Activated CD4-positive, alpha-beta T cell treated with anti-CD3 and anti-CD28 coated beads for 4 hours (primary cell): ENCODE measurements at regions not wholly inside any gene's neighbourhood (a gene's known extent, or its start where the extent isn't known, plus 50 kb on each side); places are given as distances from the start of the nearest gene placed in this dataset.
"Not testable (repeated sequence)": the region's sequence is repeated elsewhere in the genome, so short reads cannot be mapped to it uniquely, and the experiment has no call there.

Experiments used
- DNase-seq, 2 donors: peaks; one replicate each; pipeline ENCODE4 v3.0.0-alpha.2; 2020

DNA sequence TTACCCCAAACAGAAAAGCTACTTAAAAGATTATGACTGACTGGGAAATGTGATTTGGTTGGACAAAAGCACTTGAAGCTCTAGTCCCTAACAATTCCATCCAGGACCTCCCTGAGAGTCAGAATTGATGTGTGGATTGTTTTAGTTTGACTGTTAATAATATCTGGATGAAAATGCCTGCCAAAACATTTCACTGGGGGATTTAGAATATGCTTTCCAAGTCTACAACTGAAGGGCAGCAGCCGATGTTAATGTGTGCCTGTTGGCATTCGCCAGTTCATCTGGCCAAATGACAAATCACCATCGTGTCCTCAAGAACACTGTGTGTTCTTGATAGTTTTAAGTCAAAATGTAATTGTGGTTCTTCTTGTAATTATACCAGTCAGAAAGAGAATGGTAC is 76.0 kb upstream of the TSC22D1 start:
- DNase-seq, result no peak

DNA sequence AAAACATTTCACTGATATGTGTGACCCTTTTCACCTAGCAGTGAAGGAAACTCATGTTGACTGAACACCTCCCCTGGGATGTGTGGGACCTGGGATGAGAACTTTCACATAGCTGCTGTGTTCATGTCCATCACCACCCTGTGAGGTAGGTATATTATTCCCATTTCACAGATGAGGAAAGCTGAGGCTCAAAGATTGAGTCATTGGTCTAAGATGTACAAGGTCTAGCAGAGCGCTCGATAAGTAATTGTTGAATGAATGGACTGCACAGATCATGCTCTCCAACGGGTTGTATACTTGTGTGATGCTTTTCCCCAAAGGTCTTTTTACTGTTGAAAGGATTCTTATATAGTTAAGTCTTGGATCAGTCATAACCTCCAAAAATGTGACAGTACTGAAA is 75.6 kb upstream of the TSC22D1 start:
- no peak for DNase-seq

DNA sequence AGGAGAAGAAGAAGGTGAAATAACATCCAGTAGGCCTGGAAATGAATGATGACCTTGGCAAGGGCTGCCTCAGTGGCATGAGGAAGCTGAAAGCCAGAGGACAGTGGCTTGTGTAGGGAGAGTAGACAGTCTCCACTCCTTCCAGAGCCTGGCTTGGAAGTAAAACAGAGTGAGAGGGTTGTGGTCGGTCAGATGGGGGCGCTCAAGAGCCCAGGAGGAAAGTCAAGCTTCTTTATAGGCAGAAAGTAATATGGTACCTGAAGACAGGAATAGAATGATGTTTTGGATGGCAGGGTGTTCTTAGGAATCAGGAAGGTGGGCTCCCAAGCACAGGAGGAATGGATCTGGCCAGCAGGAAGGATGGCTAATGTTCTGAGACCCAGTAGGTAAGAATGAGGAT is 75.1 kb upstream of the TSC22D1 start:
- no peak for DNase-seq

DNA sequence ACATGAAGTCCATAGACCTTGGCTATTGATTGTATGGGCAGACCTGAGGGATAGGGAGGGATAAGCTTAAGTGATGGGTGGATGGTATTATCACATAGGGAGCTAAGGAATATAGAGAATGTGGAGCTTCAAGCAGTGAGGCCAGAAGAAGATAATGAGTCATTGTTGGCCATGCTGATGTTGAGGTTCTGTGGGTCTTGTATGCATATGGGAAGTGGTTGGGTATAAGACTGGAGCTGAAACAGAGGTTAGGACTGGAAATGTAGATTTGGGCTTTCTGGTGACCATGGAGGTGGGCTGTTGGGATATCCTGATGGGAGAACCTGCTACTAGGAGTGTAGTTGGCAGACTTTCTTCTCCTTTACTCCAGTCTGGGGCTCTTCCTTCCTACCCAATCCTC is 73.7 kb upstream of the TSC22D1 start:
- DNase-seq, result no peak

DNA sequence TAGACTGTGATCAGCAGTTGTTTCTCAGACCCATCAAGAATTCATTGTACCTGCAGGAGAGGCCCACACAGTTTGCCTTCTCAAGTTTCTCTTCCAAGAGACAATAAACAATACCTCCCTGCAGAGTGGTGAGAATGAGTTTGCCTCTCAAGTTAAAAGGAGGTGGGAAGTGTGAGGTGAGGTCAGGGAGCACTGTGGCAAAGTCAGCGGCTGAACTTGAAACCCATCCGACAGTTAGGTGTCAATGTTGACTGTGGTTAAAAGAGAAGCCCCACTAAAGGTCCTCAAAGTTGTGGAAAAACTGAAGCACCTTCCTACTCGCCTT is 72.9 kb upstream of the TSC22D1 start:
- no peak for DNase-seq

DNA sequence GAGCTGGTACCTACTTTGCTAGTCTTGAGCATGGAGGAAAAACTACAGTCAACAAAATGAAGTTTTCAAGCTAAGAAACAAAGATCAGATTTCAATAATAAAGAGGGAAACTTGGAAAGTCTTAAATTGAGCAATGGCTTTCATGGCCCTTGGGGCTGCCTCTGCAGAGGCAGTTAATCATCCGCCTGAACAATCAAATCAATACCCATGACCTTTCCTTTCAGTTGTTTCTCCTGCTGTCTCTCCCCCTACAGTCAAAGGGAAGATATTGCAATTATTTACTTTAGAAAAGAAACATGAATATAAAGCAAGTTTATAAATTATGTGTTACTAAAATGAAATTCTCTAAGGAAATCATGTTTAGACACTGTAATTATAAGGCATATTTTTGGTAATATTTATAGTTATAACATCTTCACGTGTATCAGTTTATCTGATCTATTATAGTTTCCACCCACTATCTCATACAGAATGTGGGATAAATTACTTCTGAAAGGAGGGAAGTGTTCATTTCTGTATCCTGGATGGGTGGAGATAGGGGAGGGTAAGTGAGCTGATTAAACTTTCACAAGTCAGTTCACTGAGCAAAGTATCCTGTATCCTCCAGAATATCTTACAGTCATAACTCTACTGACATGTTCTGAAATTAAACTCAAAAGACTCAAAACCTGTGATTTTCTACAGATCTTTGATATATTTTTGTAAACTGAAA is 72.4 kb upstream of the TSC22D1 start:
- DNase-seq, result no peak

DNA sequence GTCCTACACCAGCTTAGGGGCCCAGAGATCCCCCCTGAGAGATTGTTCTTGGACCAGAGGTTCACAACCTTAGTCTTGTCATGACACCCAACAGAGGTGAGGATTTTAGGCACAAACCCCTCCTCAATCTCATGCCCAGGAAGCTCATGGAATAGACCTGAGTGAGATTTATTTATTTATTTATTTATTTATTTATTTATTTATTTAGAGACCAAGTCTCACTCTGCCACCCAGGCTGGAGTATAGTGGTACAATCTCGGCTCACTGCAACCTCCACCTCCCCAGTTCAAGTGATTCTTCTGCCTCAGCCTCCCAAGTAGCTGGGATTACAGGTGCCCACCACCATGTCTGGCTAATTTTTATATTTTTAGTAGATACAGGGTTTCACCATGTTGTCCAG is 71.4 kb upstream of the TSC22D1 start:
- DNase-seq, result not testable (repeated sequence)

DNA sequence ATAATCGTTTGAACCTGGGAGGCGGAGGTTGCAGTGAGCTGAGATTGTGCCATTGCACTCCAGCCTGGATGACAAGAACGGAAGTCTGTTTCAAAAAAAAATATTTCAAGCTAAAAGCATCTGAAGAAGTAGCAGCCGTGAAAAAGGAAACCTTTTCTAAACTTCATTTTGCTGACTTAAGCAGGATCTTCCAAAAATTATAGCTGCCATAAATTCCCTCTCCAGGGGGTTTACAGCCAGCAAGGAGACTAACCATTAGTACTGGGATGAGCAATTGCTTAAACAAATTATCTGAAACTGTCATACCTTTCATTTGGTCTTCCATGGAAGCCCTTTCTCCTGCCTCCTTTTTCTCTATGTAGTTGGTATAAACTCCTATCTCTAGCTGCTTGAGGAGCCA is 69.9 kb upstream of the TSC22D1 start:
- DNase-seq, result no peak

DNA sequence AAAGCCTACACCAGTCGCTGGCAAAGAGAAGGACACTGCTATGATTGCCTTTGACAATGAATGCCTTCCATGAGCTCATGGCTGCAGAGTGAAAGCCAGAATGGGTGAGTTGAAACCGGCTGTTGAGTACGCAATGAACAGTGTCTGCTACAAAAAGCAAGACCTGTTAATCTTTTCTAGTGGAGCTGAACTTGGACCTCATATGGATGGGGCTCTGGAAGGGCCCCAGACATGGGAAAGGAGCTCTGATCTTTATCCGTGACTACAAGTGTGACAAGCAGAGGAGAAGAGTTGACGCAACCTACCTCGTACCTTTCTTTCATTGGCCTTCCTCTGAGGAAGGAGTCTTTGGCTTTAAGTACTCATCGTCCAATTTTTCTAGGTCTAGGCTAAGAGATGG is 67.1 kb upstream of the TSC22D1 start:
- DNase-seq, result no peak

DNA sequence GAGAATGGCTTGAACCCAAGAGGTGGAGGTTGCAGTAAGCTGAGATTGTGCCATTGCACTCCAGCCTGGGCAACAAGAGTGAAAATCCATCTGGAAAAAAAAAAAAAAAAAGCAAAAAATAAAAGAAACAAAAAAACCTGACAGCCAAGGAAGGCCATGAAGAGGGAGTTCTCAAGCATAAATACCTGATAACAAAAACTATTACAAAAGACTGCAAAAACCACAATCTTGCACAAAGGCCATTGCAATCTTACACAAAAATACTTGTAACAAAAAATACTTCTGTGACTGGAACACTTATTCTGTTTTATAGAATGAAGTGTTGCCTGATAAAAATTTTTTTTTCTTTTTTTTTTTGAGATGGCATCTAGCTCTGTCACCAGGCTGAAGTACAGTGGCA is 61.5 kb upstream of the TSC22D1 start:
- DNase-seq, result no peak

DNA sequence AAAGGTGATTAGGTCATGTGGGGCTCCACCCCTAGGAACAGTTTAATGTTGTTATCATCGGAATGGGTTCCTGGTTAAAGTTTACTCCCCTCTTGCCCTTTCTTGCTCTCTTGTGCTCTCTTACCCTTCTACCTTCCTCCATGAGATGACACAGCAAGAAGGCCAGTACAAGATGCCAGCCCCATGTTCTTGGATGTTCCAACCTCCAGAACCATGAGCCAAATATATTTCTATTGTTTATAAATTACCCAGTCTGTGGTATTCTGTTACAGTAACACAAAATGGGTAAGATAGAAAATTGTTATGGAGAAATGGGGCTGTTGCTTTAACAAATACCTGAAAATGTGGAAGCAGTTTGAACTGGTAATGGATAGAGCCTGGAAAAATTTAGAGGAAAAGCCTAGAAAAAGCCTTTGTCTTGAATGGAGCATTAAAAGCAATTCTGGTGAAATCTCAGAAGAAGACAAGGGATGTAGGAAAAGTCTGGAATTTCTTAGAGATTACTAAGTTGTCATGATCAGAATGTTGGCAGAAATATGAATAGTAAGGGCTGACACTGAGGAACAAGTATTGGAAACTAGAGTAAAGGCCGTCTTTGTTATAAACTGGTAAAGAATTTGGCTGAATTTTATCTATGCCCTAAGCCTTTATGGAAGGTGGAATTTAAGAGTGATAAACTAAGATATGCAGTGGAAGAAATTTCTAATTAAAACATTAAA is 53.5 kb upstream of the TSC22D1 start:
- no peak for DNase-seq

DNA sequence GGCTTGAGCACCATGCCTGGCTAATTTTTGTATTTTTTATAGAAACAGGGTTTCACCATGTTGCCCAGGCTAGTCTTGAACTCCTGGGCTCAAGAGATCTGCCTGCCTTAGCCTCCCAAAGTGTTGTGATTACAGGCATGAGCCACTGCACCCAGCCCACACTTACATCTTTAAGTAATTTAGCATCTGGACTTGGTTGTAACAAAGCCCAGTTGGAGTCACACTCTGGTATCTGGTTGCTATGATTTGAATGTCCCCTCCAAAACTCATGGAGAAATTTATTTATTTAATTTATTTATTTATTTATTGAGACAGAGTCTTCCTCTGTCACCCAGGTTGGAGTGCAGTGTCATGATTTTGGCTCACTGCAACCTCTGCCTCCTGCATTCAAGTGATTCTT is 52.7 kb upstream of the TSC22D1 start:
- DNase-seq, result not testable (repeated sequence)

DNA sequence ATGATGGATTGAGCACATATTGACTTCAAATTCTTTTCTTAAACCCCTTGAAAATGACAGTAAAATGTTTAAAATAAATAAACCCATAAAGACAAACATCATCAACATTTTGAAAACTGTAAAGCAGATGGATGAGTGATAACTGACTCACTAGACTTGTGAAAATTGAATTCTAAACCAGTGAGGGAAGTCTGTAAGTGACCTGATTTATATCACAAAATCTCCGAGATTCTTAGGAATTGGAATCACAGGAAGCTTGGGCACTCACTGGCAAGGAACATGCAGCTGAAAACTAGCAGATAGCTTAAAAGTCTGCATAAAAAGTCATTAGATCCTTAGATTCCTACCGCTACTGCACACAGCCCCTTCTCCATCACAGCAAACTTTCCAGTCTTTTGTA is 51.3 kb upstream of the TSC22D1 start:
- DNase-seq, result no peak

DNA sequence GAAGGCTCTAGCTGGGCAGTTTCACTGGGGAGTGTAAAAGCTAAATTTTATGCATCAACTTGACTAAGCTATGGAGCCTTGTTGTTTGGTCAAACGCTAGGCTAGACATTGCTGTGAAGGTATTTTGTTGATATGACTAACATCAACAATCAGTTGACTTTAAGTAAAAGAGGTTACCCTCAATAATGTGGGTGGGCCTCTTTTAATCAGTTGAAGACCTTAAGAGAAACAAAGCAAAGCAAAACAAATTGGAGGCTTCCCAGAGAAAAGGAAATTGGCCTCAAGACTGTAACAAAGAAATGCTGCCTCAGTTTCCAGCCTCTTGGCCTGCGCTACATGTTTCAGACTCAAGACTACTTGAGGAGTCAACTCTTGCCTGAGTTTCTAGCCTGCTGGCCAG is 50.0 kb upstream of the TSC22D1 start:
- DNase-seq, result no peak
